ENCODE measurements at regions not wholly inside any gene's neighbourhood (a gene's known extent, or its start where the extent isn't known, plus 50 kb on each side); places are given as distances from the start of the nearest gene placed in this dataset.
A peak's percentile ranks its signal among the peaks of the same experiment; 100 is the strongest.

GRCh38 chr20:58069207-58069606, 159.2 kb downstream of the ANKRD60 start:
- DNase-seq (ENCODE audit: low spot score), result no peak

DNA sequence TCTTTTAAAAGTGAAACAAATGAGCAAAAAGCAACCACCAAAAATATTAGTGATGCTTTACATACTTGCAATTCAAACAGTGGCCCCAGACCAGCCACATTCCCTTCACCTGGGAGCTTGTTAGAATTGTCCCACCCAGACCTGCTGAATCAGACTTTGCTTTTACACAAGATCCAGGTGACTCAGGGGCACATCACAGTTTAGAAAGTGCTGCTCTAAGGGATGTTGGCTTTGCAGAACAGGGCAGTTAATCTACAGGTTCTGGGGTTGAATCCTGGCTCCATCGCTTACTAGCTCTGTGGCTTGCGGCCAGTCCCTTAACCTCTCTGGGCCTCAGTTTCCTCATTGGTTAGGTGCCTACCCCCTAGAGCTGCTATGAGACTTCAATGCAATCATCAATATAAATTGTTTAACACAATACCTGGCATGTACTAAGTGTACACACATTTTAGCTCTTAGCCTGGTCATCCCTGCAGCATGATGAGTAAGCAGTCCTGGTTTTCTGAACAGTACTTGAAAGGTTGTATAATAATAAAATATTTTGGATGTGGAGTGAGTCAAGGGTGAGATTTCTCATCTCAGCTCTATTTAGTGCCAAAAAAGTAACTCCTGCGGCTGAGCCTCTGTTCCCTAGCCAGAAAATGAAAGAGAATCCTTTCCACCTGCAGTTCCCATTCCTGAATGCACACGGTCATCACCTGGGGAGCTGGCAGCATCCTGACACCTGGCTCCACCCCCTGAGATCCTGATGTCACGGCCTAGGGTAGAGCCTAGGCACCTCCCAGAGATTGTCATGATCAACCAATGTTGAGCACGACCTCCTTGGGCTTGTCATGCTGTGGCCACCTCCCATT, 162.7 kb downstream of the ANKRD60 start:
- DNase-seq (ENCODE audit: low spot score), result no peak

- DNase-seq (ENCODE audit: low spot score), result no peak
Measured at GRCh38 chr20:58064411-58065010, 163.9 kb downstream of the ANKRD60 start.

DNA sequence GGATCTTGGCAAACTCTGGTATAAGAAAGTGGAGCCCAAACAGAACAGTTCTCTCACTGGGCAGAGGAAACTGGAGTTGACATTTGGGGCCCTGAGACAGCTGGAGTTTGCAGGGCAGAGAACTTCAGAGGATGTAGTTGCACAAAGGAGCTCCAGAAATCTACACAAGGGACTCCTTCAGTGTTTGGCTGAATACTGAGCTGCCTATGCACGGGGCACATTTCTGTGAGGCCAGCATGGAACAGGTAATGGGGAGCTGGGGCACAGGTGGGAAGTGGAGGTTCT, 169.3 kb downstream of the ANKRD60 start:
- no peak for DNase-seq (ENCODE audit: low spot score)

GRCh38 chr20:58058421-58059259, 169.8 kb downstream of the ANKRD60 start:
- DNase-seq (ENCODE audit: low spot score), result no peak

DNA sequence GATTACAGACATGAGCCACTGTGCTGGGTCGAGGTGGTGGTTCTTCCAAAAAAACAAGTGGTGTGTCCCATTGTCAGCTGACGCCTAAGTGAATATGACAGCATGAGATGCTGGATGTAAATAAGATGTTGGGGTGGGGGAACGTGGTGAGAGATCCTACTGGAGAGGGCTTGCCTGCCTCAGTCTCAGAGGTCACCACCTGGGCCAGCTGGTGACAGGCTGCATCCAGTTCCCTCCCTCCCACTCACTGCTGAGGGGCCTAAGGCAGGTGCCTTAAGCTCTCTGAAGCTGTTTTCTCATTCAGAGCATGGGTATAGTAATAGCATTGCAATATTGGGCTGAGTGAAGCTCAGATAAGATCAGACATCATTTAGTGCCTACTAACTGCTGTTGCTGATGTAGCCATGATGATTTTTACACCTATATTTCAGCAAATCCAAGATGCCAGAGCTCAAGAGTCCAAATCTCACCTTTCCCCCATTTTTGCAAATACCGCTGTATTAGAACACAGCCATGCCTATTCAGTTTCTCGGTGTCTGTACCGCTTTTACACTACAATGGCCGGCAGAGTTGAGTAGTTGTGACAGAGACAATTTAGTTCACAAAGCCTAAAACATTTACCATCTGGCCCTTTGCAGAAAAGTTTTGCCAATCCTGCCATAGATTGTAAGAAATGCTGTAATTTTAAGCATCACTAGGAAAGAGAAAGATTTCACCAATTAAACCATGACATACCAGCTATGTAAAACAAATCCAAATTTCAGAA, 171.3 kb downstream of the ANKRD60 start:
- no peak for DNase-seq (ENCODE audit: low spot score)

GRCh38 chr20:58056021-58056591, 172.3 kb downstream of the ANKRD60 start:
- DNase-seq (ENCODE audit: low spot score), result no peak

GRCh38 chr20:58054780-58055373, 173.6 kb downstream of the ANKRD60 start:
- DNase-seq (ENCODE audit: low spot score), result no peak

GRCh38 chr20:58054082-58054779, 174.2 kb downstream of the ANKRD60 start:
- DNase-seq (ENCODE audit: low spot score), result no peak

DNA sequence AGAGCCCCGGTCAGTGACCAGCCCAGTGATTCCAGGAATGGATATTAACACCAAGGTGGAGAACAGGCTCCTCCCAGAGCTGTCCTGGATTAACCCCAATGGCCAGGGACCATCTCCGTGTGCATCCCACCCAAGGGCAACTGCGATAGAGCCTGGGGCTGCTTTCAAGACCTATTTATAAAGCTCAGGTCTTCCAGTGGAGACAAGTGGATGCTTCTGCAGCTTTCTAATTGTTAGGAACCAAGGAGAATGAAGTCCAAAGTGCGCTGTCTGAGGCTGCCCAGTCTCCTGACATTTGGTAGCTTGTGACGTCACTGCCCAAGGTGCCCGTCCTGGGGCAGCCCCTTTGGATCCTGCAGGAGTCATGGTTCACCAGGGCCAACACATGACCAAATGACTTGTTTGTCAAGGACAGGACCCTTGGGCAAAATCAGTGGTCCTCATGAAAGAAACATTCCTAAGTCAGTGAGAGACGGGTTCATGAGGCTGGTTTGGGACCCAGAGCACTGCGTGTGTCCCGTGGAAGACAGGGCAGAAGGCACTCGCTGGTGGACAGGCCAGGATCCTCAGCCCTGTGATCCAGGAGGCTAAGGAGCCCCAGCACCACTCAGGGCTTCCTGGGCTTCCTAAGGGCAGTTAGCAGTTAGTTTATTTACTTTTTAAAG, 174.9 kb downstream of the ANKRD60 start:
- no peak for DNase-seq (ENCODE audit: low spot score)

DNA sequence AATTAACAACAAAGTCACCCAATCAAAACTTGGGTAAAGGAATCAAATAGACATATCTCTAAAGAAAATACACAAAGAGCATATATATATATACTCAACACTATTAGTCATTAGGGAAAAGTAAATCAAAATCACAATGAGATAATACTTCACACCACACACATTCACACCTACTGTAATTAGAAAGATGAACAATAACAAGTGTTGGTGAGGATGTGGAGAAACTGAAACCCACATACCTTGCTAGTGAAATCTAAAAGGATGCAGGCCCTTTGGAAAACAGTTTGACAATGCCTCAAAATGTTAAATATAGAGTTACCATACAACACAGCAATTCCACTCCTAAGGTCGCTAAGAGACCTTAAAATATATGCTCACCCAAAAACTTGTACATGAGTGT, 177.1 kb downstream of the ANKRD60 start:
- no peak for DNase-seq (ENCODE audit: low spot score)

GRCh38 chr20:58048096-58048702, 180.3 kb downstream of the ANKRD60 start:
- peak; percentile 31 for DNase-seq (ENCODE audit: low spot score)

GRCh38 chr20:58046311-58046710, 182.1 kb downstream of the ANKRD60 start:
- no peak for DNase-seq (ENCODE audit: low spot score)

- no peak for DNase-seq (ENCODE audit: low spot score)
Measured at GRCh38 chr20:58045579-58045978, 182.9 kb downstream of the ANKRD60 start.

GRCh38 chr20:58044931-58045555, 183.4 kb downstream of the ANKRD60 start:
- DNase-seq (ENCODE audit: low spot score), result no peak

GRCh38 chr20:58044286-58044685, 184.2 kb downstream of the ANKRD60 start:
- DNase-seq (ENCODE audit: low spot score), result no peak

GRCh38 chr20:58043236-58044140, 185.0 kb downstream of the ANKRD60 start:
- DNase-seq (ENCODE audit: low spot score), result no peak

DNA sequence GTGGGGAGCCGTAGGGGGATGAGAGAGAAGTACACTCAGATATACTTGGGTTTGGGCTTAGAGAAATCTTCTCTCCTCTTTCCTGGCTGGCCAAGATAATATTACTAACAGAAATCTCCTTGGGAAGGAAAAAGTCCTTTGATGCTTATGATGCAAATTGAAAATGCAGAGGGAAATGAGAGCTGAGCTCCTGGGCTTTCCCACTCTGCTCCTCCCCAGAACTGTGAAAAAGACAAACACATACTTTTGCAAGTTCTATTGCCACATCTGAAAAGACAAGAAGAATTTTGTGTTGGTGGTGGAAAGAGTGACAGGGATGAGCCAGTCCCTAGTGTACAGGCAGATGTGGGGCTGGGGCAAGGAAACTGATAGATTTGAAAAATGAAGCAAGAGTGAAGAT, 185.9 kb downstream of the ANKRD60 start:
- DNase-seq (ENCODE audit: low spot score), result no peak

All from AG08396 (cell line).